HS-5 (cell line): ENCODE measurements at regions not wholly inside any gene's neighbourhood (a gene's known extent, or its start where the extent isn't known, plus 50 kb on each side); places are given as distances from the start of the nearest gene placed in this dataset.

Experiments used
- DNase-seq: peaks from one replicate; pipeline ENCODE4 v3.0.0-alpha.2; 2012; ENCODE audit warnings: low read depth

- no peak for DNase-seq
Observed at GRCh38 chr5:117713585-117714198, 1139.1 kb upstream of the SEMA6A start.

DNA sequence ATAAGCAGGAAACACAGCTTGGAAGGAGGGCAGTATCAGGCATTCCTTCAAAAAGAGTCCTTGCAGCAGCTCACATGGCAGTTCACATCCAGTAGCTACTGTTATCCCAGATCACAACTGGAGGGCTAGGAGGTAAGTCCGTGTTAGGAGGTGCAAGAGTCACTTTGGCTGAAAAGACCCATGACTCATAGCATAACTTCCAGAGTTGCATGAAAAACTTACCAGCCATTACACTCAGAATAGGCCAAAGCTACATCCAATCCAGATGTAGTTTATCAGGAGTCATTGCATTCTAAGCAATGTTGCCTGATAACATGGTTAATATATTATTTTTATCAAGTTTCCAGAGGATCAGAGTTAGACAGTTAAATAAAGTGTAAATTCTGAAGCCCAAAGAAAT lies 1126.4 kb upstream of the SEMA6A start:
- DNase-seq, result no peak

DNA sequence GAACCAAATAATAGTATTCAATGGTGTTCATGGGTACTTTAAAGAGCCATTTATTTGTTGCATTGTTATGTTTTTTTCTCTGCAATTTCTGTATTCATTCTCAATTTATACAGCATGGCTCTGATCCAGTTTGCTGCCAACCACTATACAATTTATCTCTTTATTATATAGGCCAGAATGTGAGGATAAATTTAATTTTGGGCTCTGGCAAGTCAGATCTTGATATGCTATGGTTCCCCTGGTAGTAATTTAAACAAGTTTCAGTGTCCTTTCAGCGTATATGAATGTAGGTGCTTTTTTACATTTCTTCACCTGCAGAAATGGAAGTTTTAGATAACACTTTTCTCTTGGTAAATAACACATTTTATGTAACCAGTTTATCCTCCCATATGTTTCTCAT lies 1118.0 kb upstream of the SEMA6A start:
- DNase-seq, result no peak

GRCh38 chr5:117691081-117691870 lies 1116.7 kb upstream of the SEMA6A start:
- DNase-seq, result no peak

DNA sequence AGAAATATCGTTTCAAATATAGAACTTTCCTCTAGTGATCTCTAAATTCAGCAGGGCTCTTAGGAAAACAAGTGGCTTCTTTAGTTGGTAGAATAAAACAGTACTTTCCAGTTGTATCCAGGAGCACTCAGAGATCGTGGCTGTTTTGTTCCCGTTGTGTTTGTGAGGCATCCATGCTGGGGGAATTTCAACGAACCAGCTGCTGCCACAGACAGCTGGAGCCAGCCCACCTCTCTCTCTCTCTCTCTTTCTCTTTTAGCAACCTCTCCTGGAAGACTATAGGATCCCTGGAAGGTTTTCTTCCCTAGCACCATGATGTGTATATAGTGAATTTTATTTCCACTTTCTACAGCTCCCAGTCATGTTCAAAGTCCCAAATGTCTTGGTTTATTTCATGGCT lies 1116.0 kb upstream of the SEMA6A start:
- no peak for DNase-seq

GRCh38 chr5:117686926-117687325 lies 1112.3 kb upstream of the SEMA6A start:
- no peak for DNase-seq

- no peak for DNase-seq
Observed at GRCh38 chr5:117682416-117682815, 1107.8 kb upstream of the SEMA6A start.

DNA sequence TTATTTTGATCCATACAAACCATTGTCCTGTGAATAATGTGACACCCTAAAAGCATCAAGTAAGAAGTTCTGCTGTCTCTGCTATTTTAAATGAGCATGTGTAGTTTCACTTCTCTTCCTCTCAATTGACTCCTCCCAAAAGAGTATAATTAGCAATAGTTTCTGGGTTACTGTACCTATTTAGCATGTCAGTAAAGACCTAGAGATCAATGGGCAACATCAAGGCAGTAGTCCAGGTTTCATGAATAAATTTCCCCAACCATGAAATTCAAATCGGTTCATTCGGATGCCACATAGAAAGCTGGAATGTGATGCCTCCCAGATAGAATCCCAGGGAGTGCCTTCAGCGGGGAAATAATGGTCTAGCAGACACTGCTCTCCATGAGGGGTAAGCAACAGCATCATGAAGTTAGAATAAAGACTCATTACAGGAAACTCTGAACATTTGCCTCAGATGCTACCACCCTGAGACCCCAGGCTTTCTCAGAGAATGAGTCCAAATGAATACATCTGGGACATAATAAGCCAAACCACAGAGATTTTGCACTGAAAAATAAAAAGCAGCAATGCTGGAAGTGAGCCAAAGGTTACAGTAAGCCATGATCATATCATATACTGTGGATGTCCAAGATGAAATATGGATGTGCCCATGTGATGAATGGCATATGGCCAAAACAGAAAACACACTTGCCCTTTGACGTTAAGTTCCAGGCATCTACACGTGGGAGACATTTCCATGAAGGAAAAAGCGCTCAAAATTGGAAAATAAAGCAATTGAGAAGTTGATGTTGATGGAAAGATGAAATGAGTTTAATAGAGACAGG lies 1107.0 kb upstream of the SEMA6A start:
- no peak for DNase-seq

DNA sequence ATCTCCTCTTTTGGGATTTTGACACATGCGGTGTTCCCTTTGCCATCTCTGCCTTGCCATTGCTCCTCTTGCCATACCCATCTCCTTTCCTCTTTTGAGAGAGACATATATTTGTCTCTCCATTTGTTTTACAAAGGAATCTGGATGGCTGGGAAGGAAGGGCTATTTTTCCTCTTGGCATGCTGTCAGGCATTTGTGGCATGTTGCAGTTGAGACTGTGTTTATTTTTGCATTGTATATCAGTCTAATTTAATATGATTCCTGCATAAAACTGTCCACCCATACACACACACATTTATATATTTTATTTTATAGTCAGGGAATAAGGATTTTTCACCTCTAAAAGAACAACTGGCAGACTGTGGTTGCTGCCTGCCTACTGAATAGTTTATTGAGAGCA lies 1105.8 kb upstream of the SEMA6A start:
- no peak for DNase-seq

DNA sequence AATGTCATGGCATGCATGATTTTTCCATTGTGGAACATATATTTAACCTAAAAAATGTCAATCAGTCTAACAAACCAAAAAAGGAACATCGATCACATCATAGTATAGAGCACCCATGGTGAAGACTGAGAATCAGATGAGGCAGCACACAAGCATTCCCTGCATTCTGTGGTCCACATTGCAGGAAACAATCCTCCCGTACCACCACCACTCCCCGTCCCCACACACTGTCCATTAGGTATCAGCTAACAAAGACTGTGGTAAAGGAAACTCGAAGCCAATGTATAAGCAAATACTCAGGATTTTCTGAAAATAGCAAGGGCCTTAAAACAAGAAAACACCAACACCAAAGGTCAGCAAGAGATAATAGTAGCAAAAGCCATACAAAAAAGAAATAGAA lies 1104.4 kb upstream of the SEMA6A start:
- DNase-seq, result no peak

- DNase-seq, result no peak
Observed at GRCh38 chr5:117675646-117676045, 1101.0 kb upstream of the SEMA6A start.

DNA sequence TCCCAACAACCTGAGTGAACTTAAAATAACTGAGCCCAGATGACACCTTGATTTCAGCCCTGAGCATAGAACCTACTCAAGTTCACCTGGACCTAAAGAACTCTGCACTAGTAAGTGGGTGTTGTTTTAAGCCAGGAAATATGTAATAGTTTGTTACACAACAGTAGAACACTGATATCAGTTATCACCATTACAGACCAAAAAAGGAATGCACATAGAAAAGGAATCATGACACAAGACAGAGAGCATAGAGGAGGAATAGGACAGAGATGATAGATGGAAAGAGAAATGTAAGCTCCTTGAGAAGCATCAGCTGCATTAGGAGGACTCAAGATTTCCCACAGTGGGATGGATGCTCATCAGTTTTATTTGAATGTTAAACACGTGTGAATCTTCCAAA lies 1096.9 kb upstream of the SEMA6A start:
- DNase-seq, result no peak

DNA sequence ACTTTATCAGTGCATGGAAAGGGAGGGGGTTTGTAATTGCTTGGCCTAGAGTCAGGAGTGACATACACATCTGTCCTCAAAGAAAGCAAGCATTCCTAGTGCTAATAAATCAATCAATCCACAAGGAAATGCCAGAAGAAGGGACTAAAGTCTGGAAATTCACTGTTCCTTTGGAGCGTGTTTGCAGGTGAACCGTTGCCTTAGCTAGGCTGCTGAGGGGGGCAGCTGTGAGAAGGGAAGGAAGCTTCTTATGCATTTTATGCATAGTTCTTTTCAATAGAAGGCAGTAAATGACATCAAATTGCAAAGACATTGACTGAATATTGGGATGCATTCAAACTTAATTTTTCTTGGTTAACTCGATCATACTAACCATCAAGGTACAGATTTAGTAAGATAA lies 1092.5 kb upstream of the SEMA6A start:
- DNase-seq, result no peak

- DNase-seq, result no peak
Observed at GRCh38 chr5:117665121-117665520, 1090.5 kb upstream of the SEMA6A start.

GRCh38 chr5:117662361-117662760 lies 1087.7 kb upstream of the SEMA6A start:
- DNase-seq, result no peak

GRCh38 chr5:117657541-117657940 lies 1082.9 kb upstream of the SEMA6A start:
- no peak for DNase-seq

GRCh38 chr5:117652958-117653280 lies 1078.3 kb upstream of the SEMA6A start:
- DNase-seq, result no peak

GRCh38 chr5:117652036-117652957 lies 1077.7 kb upstream of the SEMA6A start:
- DNase-seq, result no peak

- no peak for DNase-seq
Observed at GRCh38 chr5:117649821-117650220, 1075.2 kb upstream of the SEMA6A start.

GRCh38 chr5:117645400-117645799 lies 1070.8 kb upstream of the SEMA6A start:
- no peak for DNase-seq

DNA sequence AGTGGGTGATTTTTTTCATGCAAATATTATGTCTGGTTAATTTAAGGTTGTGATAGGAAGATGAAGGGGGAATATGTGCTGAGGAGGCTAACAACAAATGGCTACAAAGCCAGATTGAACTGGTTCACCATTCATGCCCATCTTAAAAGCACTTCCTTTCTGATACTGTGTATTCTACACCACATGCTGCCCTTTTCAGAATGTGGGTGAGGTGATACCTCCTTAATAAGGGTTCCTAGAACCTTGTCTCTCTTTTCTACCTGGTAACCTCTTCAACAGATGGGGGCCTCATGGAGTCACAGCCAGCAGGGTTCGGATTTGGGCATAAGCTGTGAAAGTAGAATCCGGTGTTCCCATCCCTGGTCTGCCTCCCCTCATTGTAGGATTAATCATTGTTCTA lies 1064.0 kb upstream of the SEMA6A start:
- DNase-seq, result no peak

- DNase-seq, result no peak
Observed at GRCh38 chr5:117633093-117633492, 1058.5 kb upstream of the SEMA6A start.
